ENCODE measurements at regions not wholly inside any gene's neighbourhood (a gene's known extent, or its start where the extent isn't known, plus 50 kb on each side); places are given as distances from the start of the nearest gene placed in this dataset.
"Not testable (repeated sequence)": the region's sequence is repeated elsewhere in the genome, so short reads cannot be mapped to it uniquely, and the experiment has no call there.

- DNase-seq (ENCODE audit: low read depth), result no peak
These were observed 1447.1 kb downstream of the FAM181B start for GRCh38 chr11:81286550-81286949.

- DNase-seq (ENCODE audit: low read depth), result not testable (repeated sequence)
These were observed 1453.4 kb downstream of the FAM181B start for GRCh38 chr11:81280228-81280627.

GRCh38 chr11:81278991-81279390, 1454.7 kb downstream of the FAM181B start:
- no peak for DNase-seq (ENCODE audit: low read depth)

GRCh38 chr11:81270686-81271085, 1463.0 kb downstream of the FAM181B start:
- no peak for DNase-seq (ENCODE audit: low read depth)

GRCh38 chr11:81267246-81267645, 1466.4 kb downstream of the FAM181B start:
- DNase-seq (ENCODE audit: low read depth), result no peak

- no peak for DNase-seq (ENCODE audit: low read depth)
These were observed 1474.2 kb downstream of the FAM181B start for GRCh38 chr11:81259471-81259870.

GRCh38 chr11:81255895-81256294, 1477.8 kb downstream of the FAM181B start:
- DNase-seq (ENCODE audit: low read depth), result no peak

- DNase-seq (ENCODE audit: low read depth), result no peak
These were observed 1480.4 kb downstream of the FAM181B start for GRCh38 chr11:81253244-81253643.

- no peak for DNase-seq (ENCODE audit: low read depth)
These were observed 1486.7 kb downstream of the FAM181B start for GRCh38 chr11:81246941-81247340.

- no peak for DNase-seq (ENCODE audit: low read depth)
These were observed 1487.9 kb downstream of the FAM181B start for GRCh38 chr11:81245791-81246190.

GRCh38 chr11:81241672-81242275, 1491.9 kb downstream of the FAM181B start:
- DNase-seq (ENCODE audit: low read depth), result no peak

- DNase-seq (ENCODE audit: low read depth), result no peak
These were observed 1496.5 kb downstream of the FAM181B start for GRCh38 chr11:81237139-81237538.

- DNase-seq (ENCODE audit: low read depth), result not testable (repeated sequence)
These were observed 1506.3 kb downstream of the FAM181B start for GRCh38 chr11:81227409-81227808.

GRCh38 chr11:81224396-81224795, 1509.3 kb downstream of the FAM181B start:
- no peak for DNase-seq (ENCODE audit: low read depth)

- DNase-seq (ENCODE audit: low read depth), result no peak
These were observed 1511.2 kb downstream of the FAM181B start for GRCh38 chr11:81222491-81222890.

GRCh38 chr11:81220146-81220895, 1513.3 kb downstream of the FAM181B start:
- DNase-seq (ENCODE audit: low read depth), result no peak

- no peak for DNase-seq (ENCODE audit: low read depth)
These were observed 1514.0 kb downstream of the FAM181B start for GRCh38 chr11:81219661-81220060.

- DNase-seq (ENCODE audit: low read depth), result no peak
These were observed 1515.2 kb downstream of the FAM181B start for GRCh38 chr11:81218440-81218839.

- no peak for DNase-seq (ENCODE audit: low read depth)
These were observed 1522.6 kb downstream of the FAM181B start for GRCh38 chr11:81211050-81211449.

- no peak for DNase-seq (ENCODE audit: low read depth)
These were observed 1526.1 kb downstream of the FAM181B start for GRCh38 chr11:81207421-81208054.

GRCh38 chr11:81203876-81204275, 1529.8 kb downstream of the FAM181B start:
- DNase-seq (ENCODE audit: low read depth), result no peak

- DNase-seq (ENCODE audit: low read depth), result no peak
These were observed 1536.3 kb downstream of the FAM181B start for GRCh38 chr11:81197396-81197795.

GRCh38 chr11:81192516-81192915, 1541.1 kb downstream of the FAM181B start:
- DNase-seq (ENCODE audit: low read depth), result no peak
